Common myeloid progenitor, CD34-positive (primary cell): ENCODE measurements at regions not wholly inside any gene's neighbourhood (a gene's known extent, or its start where the extent isn't known, plus 50 kb on each side); places are given as distances from the start of the nearest gene placed in this dataset.

Experiments used
- CTCF ChIA-PET: fragments of 350-600 bp; sonication (Branson Sonifier 250); formaldehyde crosslinking; loops from one replicate; lab custom pipeline; 2021; ENCODE audit warnings: antibody characterized with exemption; lab: Charles Lee
- POLR2A ChIA-PET: fragments of 350-600 bp; sonication (Branson Sonifier 250); formaldehyde crosslinking; loops from one replicate; lab custom pipeline; 2021; ENCODE audit warnings: antibody characterized with exemption; lab: Charles Lee
- DNase-seq, 3 donors: peaks; one replicate each; pipeline versions ENCODE4 v3.0.0 to v3.0.0-alpha.2; 2013
- H3K27ac ChIP-seq, 2 experiments: 1 replicate in 1 of 2; 2 replicates in 1 of 2; pipeline ENCODE4 v1.7.0; 2013; ENCODE audit warnings: inconsistent platforms in 2 of 2, low read length in 2 of 2, mild to moderate bottlenecking in 2 of 2, low read depth in 1 of 2, moderate library complexity in 1 of 2; ENCODE audit not compliant: severe bottlenecking in 2 of 2, insufficient read depth in 1 of 2, poor library complexity in 1 of 2
- H3K27me3 ChIP-seq, 5 experiments: replicated peaks in 2 of 5; 1 replicate in 3 of 5; 2 replicates in 2 of 5; pipeline versions ENCODE4 v1.6.1 to v1.7.0; 2013; ENCODE audit warnings: low read length in 4 of 5, mild to moderate bottlenecking in 2 of 5, moderate library complexity in 2 of 5, inconsistent platforms in 1 of 5; ENCODE audit not compliant: insufficient read depth in 5 of 5, control insufficient read depth in 4 of 5
- H3K36me3 ChIP-seq, 4 experiments: 1 replicate in 2 of 4; 2 replicates in 2 of 4; pipeline versions ENCODE4 v1.6.1 to v1.7.0; 2013; ENCODE audit warnings: low read length in 3 of 4, control low read depth in 1 of 4, mild to moderate bottlenecking in 1 of 4; ENCODE audit not compliant: control insufficient read depth in 4 of 4, insufficient read depth in 4 of 4
- H3K4me1 ChIP-seq, 4 experiments: 1 replicate in 3 of 4; 2 replicates in 1 of 4; pipeline versions ENCODE4 v1.6.1 to v1.7.1; 2013; ENCODE audit warnings: low read length in 3 of 4, mild to moderate bottlenecking in 3 of 4, control low read depth in 1 of 4, inconsistent platforms in 1 of 4, moderate library complexity in 1 of 4; ENCODE audit not compliant: control insufficient read depth in 4 of 4, insufficient read depth in 4 of 4; ENCODE audit errors: control extremely low read depth in 1 of 4
- H3K4me3 ChIP-seq, 7 experiments: 1 replicate in 4 of 7; 2 replicates in 3 of 7; pipeline versions ENCODE4 v1.5.1 to v1.7.0; 2013; ENCODE audit warnings: mild to moderate bottlenecking in 7 of 7, low read length in 6 of 7, moderate library complexity in 6 of 7, inconsistent platforms in 2 of 7, low read depth in 2 of 7, control low read depth in 1 of 7; ENCODE audit not compliant: insufficient read depth in 4 of 7, control insufficient read depth in 1 of 7; ENCODE audit errors: extremely low read depth in 1 of 7
- H3K9me3 ChIP-seq, 5 experiments: 1 replicate in 4 of 5; 2 replicates in 1 of 5; pipeline versions ENCODE4 v1.6.1 to v1.7.1; 2013; ENCODE audit warnings: low read length in 4 of 5, mild to moderate bottlenecking in 2 of 5, inconsistent platforms in 1 of 5, low read depth in 1 of 5, moderate library complexity in 1 of 5; ENCODE audit not compliant: control insufficient read depth in 4 of 5, insufficient read depth in 2 of 5; ENCODE audit errors: control extremely low read depth in 1 of 5
- WGBS: methylation state at CpG from one replicate; pipeline ENCODE4 v1.1.5; 2013; ENCODE audit not compliant: insufficient coverage; 5-methylcytosine and 5-hydroxymethylcytosine counted together

DNA sequence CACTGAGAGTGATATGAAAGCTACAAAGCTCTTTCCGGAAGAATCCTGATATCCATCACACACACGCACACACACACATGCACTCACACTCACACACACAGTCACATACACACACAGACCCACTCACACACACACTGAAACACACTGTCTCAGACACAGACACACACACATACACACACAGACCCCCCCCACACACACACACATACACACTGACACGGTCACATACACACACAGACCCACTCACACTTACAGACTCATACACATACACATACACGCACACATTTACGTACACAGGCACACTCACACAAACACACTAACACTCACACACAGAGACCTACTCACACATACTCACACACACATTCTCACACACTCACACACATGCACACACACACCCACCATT, 58.6 kb downstream of the LIG4 start:
- CTCF ChIA-PET: interaction anchor here (0.6 to 1.3 kb wide), 4 partner anchors 10 to 1865 kb away, joined by 3 to 4 read pairs (median 3); no protein-coding TSS in a partner anchor
- Histone ChIP-seq H3K36me3 (no peaks in the 10 kb centered on the region), H3K4me1 (no peaks in the 10 kb centered on the region), H3K4me3 (no peak overlapping the region), H3K27ac (no peak overlapping the region), H3K9me3 (peaks cover 0 to 6% (median 4%) of the 10 kb centered on the region in 5 experiments), H3K27me3 (no peaks in the 10 kb centered on the region)
- no peak for DNase-seq
- WGBS: 100% methylated on average over 1 of the region's 5 CpGs
- POLR2A ChIA-PET: no interaction called here

DNA sequence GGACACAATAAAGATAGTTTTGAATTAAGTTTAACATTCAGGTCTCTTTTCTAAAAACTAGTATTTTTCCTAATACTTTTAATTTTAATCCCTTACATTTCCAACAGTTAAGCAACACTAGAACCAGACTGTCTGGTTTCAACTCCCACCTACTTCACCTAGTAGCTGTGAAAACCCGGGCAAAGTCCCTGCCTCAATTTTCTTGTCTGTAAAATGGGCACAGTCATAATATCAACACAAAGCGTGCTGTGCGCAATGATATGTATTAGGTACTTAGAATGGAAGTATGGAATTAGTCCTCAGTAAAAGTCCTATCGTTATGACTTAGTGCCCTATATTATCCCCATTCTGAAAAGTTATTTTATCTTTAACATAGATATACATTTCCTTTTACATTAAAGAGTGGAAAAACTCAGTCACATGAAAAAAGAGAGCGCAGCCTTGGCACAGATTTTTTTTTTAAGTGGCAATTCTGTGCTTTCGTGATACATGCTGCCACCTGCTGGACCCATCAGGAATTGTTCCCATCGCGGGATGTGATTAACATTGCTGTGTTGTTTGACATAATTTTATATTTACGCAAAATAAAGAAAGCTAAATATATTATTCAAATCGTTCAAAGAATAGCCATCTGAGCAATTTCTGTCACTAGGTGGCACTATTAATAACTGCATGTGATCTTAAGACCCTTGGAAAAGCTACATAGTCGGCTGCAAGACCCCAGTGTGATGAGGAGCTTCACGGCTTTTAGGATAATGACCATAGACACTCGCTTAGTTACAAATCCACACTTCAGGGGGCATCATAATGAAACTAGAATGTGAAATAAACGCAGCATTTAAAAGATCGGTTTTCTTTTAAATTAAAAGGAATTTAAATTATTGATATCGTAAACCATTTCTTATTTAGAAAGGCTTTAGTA, 59.9 kb downstream of the LIG4 start:
- 49% methylated on average over 5 of the region's 16 CpGs for WGBS
- ChIA-PET CTCF (interaction anchor here (1.0 to 2.1 kb wide), 10 partner anchors 8 to 956 kb away, joined by 3 to 6 read pairs (median 3); no protein-coding TSS in a partner anchor), POLR2A (no interaction called here)
- DNase-seq: peak; percentile 37 to 65 (median 56)
- Histone ChIP-seq H3K9me3 (peaks cover 0 to 6% (median 4%) of the 10 kb centered on the region in 5 experiments), H3K27me3 (no peaks in the 10 kb centered on the region), H3K4me3 (no peak overlapping the region), H3K4me1 (no peaks in the 10 kb centered on the region), H3K36me3 (no peaks in the 10 kb centered on the region), H3K27ac (no peak overlapping the region)

DNA sequence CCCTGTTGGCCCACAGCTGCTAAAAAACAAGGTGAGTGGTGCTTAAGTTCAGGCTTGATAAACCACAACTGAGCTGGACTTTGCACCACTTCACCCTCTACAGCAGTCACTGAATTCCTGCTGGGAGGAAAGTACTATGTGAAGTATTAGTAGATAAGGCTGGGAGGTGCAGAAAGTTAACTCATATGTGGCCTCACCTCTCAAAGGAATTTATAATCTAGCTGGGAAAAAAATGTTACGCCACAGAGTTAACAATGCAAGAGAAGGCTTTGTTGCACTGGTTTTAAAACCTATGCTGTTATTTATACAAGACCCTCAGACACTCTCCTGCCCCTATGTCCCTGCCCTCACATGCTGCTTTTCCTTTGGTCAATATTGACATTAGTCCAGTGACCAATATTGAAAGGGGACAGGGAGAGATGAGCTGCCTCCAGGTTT, 60.9 kb downstream of the LIG4 start:
- ChIA-PET POLR2A (no interaction called here), CTCF (interaction anchor here (1.0 to 2.1 kb wide), 10 partner anchors 9 to 951 kb away, joined by 3 to 8 read pairs (median 4); no protein-coding TSS in a partner anchor)
- no peak overlapping the region for H3K4me3 ChIP-seq
- H3K27ac ChIP-seq: no peak overlapping the region
- no peak for DNase-seq
- no peaks in the 10 kb centered on the region for H3K4me1 ChIP-seq
- WGBS: 100% methylated on average over 1 of the region's 1 CpG
- H3K36me3 ChIP-seq: no peaks in the 10 kb centered on the region
- H3K9me3 ChIP-seq: peaks cover 0 to 6% (median 4%) of the 10 kb centered on the region in 5 experiments
- no peaks in the 10 kb centered on the region for H3K27me3 ChIP-seq

DNA sequence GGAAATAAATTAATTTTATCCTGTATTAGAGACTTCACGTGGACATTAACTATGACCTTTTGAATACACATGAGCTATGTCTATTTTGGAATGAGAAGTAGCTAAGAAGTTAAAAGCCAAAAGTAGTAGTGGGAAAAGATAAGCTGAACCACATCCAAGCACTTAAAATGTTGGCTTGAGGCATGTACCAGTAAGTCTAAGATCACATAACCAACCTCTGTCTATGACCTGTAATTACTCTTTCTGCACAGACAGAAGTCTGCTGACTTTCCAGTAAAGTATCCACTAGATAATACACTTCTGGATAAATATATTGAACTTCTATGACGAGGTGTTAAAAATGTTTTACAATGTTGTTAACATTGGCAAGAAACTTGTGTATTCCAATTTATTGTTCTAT, 68.7 kb downstream of the LIG4 start:
- H3K9me3 ChIP-seq: no peaks in the 10 kb centered on the region
- H3K27ac ChIP-seq: no peak overlapping the region
- no peaks in the 10 kb centered on the region for H3K36me3 ChIP-seq
- CTCF ChIA-PET: interaction anchor here (1.3 to 2.0 kb wide), 3 partner anchors 8 to 44 kb away, joined by 3 to 8 read pairs (median 4); no protein-coding TSS in a partner anchor
- 83% methylated on average over 1 of the region's 2 CpGs for WGBS
- DNase-seq: no peak
- no peaks in the 10 kb centered on the region for H3K4me1 ChIP-seq
- POLR2A ChIA-PET: interaction anchor here (0.7 kb wide), 1 partner anchor 285 kb away, joined by 3 read pairs; no protein-coding TSS in a partner anchor
- H3K27me3 ChIP-seq: peaks cover 0 to 2% (median 0%) of the 10 kb centered on the region in 5 experiments
- no peak overlapping the region for H3K4me3 ChIP-seq

DNA sequence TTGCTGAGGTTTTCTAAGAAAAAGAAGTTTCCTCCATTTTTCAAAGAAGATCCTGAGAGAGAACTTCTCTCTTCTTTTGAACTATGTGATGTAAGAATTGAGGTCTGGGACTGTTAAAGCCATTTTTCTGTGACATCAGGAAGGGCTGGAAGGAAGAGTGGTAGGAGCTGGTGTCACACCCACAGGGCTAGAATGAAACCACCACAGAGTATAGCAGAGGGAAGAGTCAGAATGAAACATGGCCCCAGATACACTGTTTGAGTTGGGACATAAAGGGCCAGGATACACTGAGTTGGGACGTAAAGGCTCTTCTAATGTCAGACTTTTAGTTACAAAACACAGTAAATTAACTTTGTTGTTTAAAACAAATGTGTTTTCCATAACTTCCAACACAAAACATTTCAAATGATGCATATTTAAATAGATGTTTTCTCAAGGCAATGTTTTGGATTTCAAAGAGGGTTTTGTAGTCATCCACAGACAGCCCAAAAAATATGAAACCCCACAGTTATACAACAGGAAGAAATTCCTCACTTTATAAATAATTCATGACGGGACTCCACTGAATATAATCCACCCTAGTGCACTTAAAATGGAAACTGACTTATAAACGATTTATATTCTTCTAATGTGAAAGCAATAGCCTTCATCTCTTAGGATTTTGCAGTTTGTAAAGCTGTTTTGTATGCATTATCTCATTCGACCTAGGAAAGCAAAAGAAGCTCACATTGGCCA, 72.5 kb downstream of the LIG4 start:
- H3K4me3 ChIP-seq: no peak overlapping the region
- 83% methylated on average over 1 of the region's 4 CpGs for WGBS
- no peaks in the 10 kb centered on the region for H3K4me1 ChIP-seq
- peaks cover 0 to 2% (median 0%) of the 10 kb centered on the region in 5 experiments for H3K27me3 ChIP-seq
- DNase-seq: no peak
- H3K9me3 ChIP-seq: no peaks in the 10 kb centered on the region
- no peaks in the 10 kb centered on the region for H3K36me3 ChIP-seq
- ChIA-PET CTCF (no interaction called here), POLR2A (no interaction called here)
- no peak overlapping the region for H3K27ac ChIP-seq

DNA sequence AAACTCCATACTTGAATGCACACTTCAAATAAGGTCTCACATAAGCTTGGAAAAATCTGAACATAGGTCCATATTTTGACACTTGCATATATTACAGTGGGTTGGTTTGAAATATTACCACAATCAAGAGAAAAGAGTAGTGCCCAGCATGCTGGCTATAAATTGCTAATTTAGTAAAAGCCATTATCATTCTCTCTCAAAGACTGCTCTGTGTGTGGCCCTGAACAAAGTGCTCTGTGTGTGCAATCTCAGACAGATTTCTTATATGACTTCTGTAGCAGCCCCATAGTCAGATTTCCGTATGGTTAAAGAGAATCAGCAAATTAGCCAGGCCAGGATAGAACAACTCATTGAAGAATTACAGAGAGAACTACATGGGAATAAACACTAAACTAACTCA, 78.2 kb downstream of the LIG4 start:
- no peak for DNase-seq
- 80% methylated on average over 1 of the region's 1 CpG for WGBS
- CTCF ChIA-PET: no interaction called here
- no peaks in the 10 kb centered on the region for H3K4me1 ChIP-seq
- H3K36me3 ChIP-seq: no peaks in the 10 kb centered on the region
- POLR2A ChIA-PET: no interaction called here
- peaks cover 0 to 2% (median 0%) of the 10 kb centered on the region in 5 experiments for H3K27me3 ChIP-seq
- H3K9me3 ChIP-seq: no peaks in the 10 kb centered on the region
- H3K4me3 ChIP-seq: no peak overlapping the region
- no peak overlapping the region for H3K27ac ChIP-seq
